C4-2B (cell line): ENCODE measurements at regions not wholly inside any gene's neighbourhood (a gene's known extent, or its start where the extent isn't known, plus 50 kb on each side); places are given as distances from the start of the nearest gene placed in this dataset.

Experiments
- ZFX ChIP-seq: fragments of 450-650 bp; IDR thresholded peaks from 2 replicates; pipeline ENCODE4 v1.6.1; 2017
- TF ChIP-seq, protein P1 (sequence below): fragments of 450-650 bp; conservative IDR thresholded peaks from 2 replicates; pipeline ENCODE4 v1.5.1; 2017; ENCODE audit warnings: mild to moderate bottlenecking

DNA sequence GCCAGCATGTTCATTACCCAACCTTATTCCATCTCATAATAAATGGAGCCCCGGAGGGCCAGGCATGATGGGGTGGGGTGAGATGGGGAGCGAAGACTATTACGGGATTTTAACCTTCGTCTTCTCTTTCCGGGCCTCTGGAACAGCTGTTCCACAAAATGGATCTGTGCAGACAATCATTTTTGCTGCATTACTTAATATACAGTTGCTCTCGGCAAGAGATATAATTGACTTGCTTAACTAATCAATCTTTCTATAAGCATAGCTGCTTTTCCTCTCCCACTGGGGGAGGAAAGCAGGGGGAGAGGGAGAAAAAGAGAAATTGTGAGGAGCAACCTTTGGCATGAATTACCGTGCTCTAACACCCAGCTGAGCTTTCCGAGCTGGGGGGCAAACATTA lies 440.4 kb downstream of the BUD13 start:
- TF ChIP-seq, protein P1, sequence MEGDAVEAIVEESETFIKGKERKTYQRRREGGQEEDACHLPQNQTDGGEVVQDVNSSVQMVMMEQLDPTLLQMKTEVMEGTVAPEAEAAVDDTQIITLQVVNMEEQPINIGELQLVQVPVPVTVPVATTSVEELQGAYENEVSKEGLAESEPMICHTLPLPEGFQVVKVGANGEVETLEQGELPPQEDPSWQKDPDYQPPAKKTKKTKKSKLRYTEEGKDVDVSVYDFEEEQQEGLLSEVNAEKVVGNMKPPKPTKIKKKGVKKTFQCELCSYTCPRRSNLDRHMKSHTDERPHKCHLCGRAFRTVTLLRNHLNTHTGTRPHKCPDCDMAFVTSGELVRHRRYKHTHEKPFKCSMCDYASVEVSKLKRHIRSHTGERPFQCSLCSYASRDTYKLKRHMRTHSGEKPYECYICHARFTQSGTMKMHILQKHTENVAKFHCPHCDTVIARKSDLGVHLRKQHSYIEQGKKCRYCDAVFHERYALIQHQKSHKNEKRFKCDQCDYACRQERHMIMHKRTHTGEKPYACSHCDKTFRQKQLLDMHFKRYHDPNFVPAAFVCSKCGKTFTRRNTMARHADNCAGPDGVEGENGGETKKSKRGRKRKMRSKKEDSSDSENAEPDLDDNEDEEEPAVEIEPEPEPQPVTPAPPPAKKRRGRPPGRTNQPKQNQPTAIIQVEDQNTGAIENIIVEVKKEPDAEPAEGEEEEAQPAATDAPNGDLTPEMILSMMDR, result no peak
- TF ChIP-seq ZFX, result no peak
